Stimulated activated effector memory CD8-positive, alpha-beta T cell treated with anti-CD3 and anti-CD28 coated beads, Interleukin-12 subunit alpha, Interleukin-12 subunit beta, amount 100 ng/mL, for 72 hours (primary cell): ENCODE measurements at regions not wholly inside any gene's neighbourhood (a gene's known extent, or its start where the extent isn't known, plus 50 kb on each side); places are given as distances from the start of the nearest gene placed in this dataset.
"Not testable (repeated sequence)": the region's sequence is repeated elsewhere in the genome, so short reads cannot be mapped to it uniquely, and the experiment has no call there.

Experiments
- ATAC-seq: fragments of 150-1000 bp; cut with Tn5 transposase; 2 replicates; pipeline ENCODE4 v1.10.0; 2021
- DNase-seq, 2 donors: peaks; one replicate each; pipeline ENCODE4 v3.0.0; 2021 to 2022; ENCODE audit warnings: low spot score in 2 of 2
- H3K27ac Mint-ChIP-seq: one replicate; pipeline ENCODE4 v1.8.0; 2022; ENCODE audit warnings: mild to moderate bottlenecking, mixed read lengths
- H3K36me3 Mint-ChIP-seq: one replicate; pipeline ENCODE4 v1.8.0; 2022; ENCODE audit warnings: mild to moderate bottlenecking, mixed read lengths
- H3K4me1 Mint-ChIP-seq: one replicate; pipeline ENCODE4 v1.8.0; 2022; ENCODE audit warnings: mixed read lengths
- H3K4me3 Mint-ChIP-seq: one replicate; pipeline ENCODE4 v1.8.0; 2022; ENCODE audit warnings: mild to moderate bottlenecking, mixed read lengths
- H3K9me3 Mint-ChIP-seq: one replicate; pipeline ENCODE4 v1.8.0; 2022; ENCODE audit warnings: mixed read lengths

GRCh38 chr5:135736952-135737351, 97.5 kb upstream of the SLC25A48 start:
- H3K9me3 Mint-ChIP-seq, H3K36me3 Mint-ChIP-seq, H3K4me3 Mint-ChIP-seq, ATAC-seq, H3K4me1 Mint-ChIP-seq, H3K27ac Mint-ChIP-seq, DNase-seq: not testable (repeated sequence)

GRCh38 chr5:135735831-135736230, 98.6 kb upstream of the SLC25A48 start:
- ATAC-seq: no peak
- Mint-ChIP-seq H3K9me3 (no peaks in the 10 kb centered on the region), H3K4me3 (no peak overlapping the region), H3K4me1 (peaks cover 8% of the 10 kb centered on the region), H3K27ac (no peak overlapping the region), H3K36me3 (no peaks in the 10 kb centered on the region)
- DNase-seq: no peak

DNA sequence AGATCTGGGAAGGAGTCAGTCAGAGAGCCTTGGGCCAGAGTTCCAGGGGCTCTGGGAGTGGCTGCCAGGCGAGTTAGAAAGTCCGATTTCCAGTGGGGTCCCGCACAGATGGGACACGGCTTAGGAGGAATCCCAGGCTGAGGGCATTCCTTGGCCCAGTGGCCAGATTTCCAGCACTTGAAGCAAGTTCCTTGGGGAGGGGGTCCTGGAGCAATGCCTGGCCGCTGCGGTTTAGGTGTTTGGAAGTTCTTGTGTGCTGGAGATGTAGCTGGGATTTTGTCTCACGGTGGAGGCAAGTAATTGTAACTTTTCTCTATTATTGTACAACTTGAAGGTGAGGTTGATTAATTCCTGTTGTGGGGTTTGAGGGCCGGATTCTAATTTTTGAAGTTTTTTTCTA, 99.5 kb upstream of the SLC25A48 start:
- not testable (repeated sequence) for H3K4me3 Mint-ChIP-seq, H3K9me3 Mint-ChIP-seq, H3K4me1 Mint-ChIP-seq, H3K36me3 Mint-ChIP-seq, ATAC-seq, DNase-seq, H3K27ac Mint-ChIP-seq

- ATAC-seq, H3K27ac Mint-ChIP-seq, DNase-seq, H3K4me1 Mint-ChIP-seq, H3K4me3 Mint-ChIP-seq, H3K36me3 Mint-ChIP-seq, H3K9me3 Mint-ChIP-seq: not testable (repeated sequence)
Observed at GRCh38 chr5:135731034-135731433, 103.4 kb upstream of the SLC25A48 start.

- H3K4me1 Mint-ChIP-seq, H3K9me3 Mint-ChIP-seq, DNase-seq: not testable (repeated sequence)
Observed at GRCh38 chr5:135730161-135730560, 104.3 kb upstream of the SLC25A48 start.

DNA sequence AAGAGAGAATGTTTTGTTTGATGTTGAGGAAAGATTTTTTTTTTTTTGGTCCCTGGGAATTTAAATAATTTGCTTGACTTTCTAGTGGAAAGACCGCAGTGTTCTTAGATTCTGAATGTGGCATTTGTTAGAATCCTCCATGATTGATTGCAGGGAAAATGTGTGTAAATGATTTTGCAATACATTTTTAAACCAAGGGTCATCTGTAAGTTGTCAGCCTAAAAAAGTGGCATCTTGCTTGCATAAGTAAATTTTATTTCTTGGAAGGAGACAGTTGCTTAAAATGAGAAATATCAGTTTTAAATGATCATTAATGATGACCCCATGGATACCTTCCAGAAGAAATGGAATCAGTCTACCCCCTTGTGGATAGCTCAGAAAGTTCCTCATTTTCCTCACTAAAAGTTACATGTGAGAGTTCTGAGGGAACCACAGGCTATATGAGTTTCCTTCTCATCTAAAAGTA, 105.1 kb upstream of the SLC25A48 start:
- H3K4me3 Mint-ChIP-seq: no peak overlapping the region
- H3K36me3 Mint-ChIP-seq: no peaks in the 10 kb centered on the region
- no peak for DNase-seq
- ATAC-seq: no peak
- no peak overlapping the region for H3K27ac Mint-ChIP-seq
- no peaks in the 10 kb centered on the region for H3K9me3 Mint-ChIP-seq
- no peaks in the 10 kb centered on the region for H3K4me1 Mint-ChIP-seq

More at GRCh38 chr5:135730161-135730560, 104.3 kb upstream of the SLC25A48 start:
- not testable (repeated sequence) for H3K36me3 Mint-ChIP-seq, H3K4me3 Mint-ChIP-seq, H3K27ac Mint-ChIP-seq, ATAC-seq

- peaks cover 6% of the 10 kb centered on the region for H3K36me3 Mint-ChIP-seq
- ATAC-seq (no peak), DNase-seq (no peak)
- no peak overlapping the region for H3K4me3 Mint-ChIP-seq
- H3K27ac Mint-ChIP-seq: no peak overlapping the region
- H3K4me1 Mint-ChIP-seq: no peaks in the 10 kb centered on the region
- H3K9me3 Mint-ChIP-seq: no peaks in the 10 kb centered on the region
Observed at GRCh38 chr5:135724617-135725016, 109.8 kb upstream of the SLC25A48 start.

DNA sequence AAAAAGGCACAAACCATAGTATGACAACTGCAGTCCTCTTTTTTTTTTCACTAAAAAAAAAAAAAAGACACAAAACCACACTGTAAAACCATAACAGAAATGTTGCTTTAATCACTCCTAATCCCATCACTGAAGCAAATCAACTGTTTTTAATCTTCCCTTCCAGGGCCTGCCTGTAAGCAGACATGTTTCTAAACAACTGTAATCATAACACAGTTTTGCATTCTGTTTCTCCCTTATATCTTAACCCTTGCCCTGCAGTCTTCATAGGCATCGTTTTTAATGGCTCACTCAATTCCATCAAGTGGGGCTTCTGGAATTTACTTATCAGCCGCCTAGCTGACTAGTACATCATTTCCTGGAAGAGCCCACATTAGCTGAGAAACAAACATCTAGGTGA, 111.0 kb upstream of the SLC25A48 start:
- H3K9me3 Mint-ChIP-seq: no peaks in the 10 kb centered on the region
- no peak for ATAC-seq
- no peak overlapping the region for H3K4me3 Mint-ChIP-seq
- H3K4me1 Mint-ChIP-seq: no peaks in the 10 kb centered on the region
- no peak for DNase-seq
- no peak overlapping the region for H3K27ac Mint-ChIP-seq
- H3K36me3 Mint-ChIP-seq: peaks cover 6% of the 10 kb centered on the region

GRCh38 chr5:135721548-135722090, 112.8 kb upstream of the SLC25A48 start:
- ATAC-seq: no peak
- H3K36me3 Mint-ChIP-seq: peaks cover 6% of the 10 kb centered on the region
- no peak overlapping the region for H3K4me3 Mint-ChIP-seq
- no peak overlapping the region for H3K27ac Mint-ChIP-seq
- no peaks in the 10 kb centered on the region for H3K4me1 Mint-ChIP-seq
- no peaks in the 10 kb centered on the region for H3K9me3 Mint-ChIP-seq
- no peak for DNase-seq

- ATAC-seq (peak; percentile 4), DNase-seq (no peak)
- H3K36me3 Mint-ChIP-seq: peaks cover 6% of the 10 kb centered on the region
- H3K4me1 Mint-ChIP-seq: no peaks in the 10 kb centered on the region
- no peak overlapping the region for H3K27ac Mint-ChIP-seq
- no peaks in the 10 kb centered on the region for H3K9me3 Mint-ChIP-seq
- no peak overlapping the region for H3K4me3 Mint-ChIP-seq
Observed at GRCh38 chr5:135720191-135720590, 114.3 kb upstream of the SLC25A48 start.

DNA sequence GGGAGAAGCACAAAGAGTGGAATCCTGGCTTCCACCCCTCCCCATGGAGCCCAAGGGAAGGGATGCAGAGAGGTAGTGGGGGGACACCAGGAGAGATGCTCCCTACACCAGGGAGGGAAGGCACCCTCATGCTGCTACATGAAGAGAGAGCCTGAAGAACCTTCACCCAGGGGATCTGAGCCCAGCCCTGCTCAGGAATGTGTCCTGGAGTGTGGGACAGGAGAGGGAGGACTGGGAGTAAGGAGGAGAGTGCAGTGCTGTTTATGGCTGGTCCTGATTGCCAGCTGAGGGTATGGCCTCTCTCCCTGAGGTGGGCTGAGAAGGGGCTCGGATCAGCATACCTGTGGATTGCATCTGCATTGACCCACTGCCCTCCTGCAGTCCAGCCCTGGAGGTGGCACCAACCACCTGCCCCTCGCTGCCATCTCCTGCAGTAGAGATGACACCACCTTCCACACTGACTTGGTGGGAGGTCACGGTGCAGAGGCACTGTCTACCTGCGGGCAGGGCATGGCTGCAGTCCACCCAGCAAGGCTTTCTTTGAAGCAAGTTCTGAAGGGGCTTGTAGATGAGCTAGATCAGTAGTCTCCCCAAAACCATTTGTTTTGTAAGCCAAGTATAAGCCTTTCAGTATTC, 114.9 kb upstream of the SLC25A48 start:
- DNase-seq (no peak), ATAC-seq (peak; percentile 12)
- Mint-ChIP-seq H3K4me1 (no peaks in the 10 kb centered on the region), H3K36me3 (peaks cover 6% of the 10 kb centered on the region), H3K4me3 (no peak overlapping the region), H3K27ac (no peak overlapping the region), H3K9me3 (no peaks in the 10 kb centered on the region)

DNA sequence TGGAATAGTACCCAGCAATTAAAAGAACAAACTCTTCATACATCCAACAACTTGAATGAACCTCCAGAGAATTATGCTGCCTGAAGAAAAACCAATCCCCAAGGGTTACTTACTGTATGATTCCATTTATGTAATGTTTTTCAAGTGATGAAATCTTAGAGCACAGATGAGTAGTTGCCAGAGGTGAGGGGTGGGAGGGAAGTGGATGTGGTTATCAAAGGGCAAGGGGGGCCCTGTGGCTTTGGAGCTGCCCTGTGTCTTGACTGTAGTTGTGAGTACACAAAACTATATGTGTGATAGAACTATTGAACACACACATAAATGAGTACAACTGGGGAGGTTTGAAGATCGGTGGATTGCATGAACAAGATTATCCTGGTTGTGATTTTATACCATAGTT, 115.8 kb upstream of the SLC25A48 start:
- ATAC-seq (no peak), DNase-seq (no peak)
- Mint-ChIP-seq H3K4me1 (no peaks in the 10 kb centered on the region), H3K4me3 (no peak overlapping the region), H3K36me3 (peaks cover 6% of the 10 kb centered on the region), H3K9me3 (no peaks in the 10 kb centered on the region), H3K27ac (no peak overlapping the region)

DNA sequence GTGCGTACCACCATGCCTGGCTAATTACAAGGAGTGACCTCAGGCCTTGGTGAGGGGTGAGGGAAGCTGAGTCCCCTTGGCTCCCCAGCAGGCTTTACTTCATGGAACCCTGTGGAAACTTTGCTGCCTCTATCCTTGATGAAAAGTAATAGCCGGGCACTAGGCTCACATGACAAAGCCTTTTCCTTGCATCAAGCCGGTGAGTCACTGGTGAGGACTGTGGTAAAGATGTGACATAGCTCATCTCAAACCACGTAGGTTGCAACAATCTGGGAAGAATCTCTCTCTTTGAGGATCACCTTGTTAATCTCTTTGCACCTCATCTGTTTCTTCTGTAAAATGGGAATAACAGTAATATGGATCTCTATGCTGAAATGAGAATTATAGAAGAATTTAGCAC, 116.3 kb upstream of the SLC25A48 start:
- Mint-ChIP-seq H3K9me3 (no peaks in the 10 kb centered on the region), H3K36me3 (peaks cover 6% of the 10 kb centered on the region), H3K27ac (no peak overlapping the region), H3K4me1 (no peaks in the 10 kb centered on the region), H3K4me3 (no peak overlapping the region)
- ATAC-seq (no peak), DNase-seq (no peak)

DNA sequence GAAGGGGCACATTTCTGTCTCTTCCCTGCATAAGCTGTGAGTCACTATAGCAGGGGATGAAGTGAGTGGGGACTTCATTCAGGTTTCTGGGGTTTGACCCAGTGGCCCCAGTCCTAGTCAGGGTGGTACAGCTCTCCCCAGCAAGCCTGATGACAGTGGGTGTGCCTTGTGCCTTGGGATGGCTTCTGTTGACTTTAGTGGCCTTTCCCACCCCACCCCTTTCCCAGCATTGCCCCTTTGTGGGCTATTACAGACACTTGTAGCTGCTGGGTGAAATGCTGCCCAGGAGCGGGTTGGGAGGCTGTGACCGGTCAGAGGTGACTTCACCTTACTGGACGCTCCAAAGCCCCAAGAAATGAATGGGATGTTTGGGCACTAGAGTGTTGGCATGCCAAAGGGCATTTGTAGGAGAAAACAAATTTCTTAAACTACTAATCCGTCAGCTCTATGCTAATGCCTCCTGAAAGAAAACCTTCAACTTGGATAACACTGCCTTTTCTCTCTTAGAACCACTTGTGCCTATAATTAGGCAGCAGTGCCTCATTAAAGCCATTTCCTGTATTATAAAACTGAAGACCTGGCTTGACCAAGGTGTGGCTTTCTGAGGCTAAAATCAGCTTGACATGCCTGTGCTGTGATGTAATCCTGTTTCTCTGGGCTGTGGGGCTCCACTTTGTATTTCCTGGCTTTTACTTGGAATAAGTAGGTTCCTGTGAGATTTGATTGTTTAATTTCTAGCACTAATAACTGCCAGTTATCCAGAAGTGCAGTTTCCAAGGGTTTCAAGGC, 119.0 kb upstream of the SLC25A48 start:
- H3K4me1 Mint-ChIP-seq: no peaks in the 10 kb centered on the region
- H3K4me3 Mint-ChIP-seq: no peak overlapping the region
- no peaks in the 10 kb centered on the region for H3K9me3 Mint-ChIP-seq
- no peak for DNase-seq
- no peak overlapping the region for H3K27ac Mint-ChIP-seq
- H3K36me3 Mint-ChIP-seq: peaks cover 3% of the 10 kb centered on the region
- no peak for ATAC-seq

- Mint-ChIP-seq H3K4me1 (no peaks in the 10 kb centered on the region), H3K27ac (no peak overlapping the region), H3K36me3 (no peaks in the 10 kb centered on the region), H3K4me3 (no peak overlapping the region), H3K9me3 (no peaks in the 10 kb centered on the region)
- ATAC-seq (no peak), DNase-seq (no peak)
Observed at GRCh38 chr5:135714126-135714894, 120.2 kb upstream of the SLC25A48 start.
